MM.1S (cell line): ENCODE measurements at regions not wholly inside any gene's neighbourhood (a gene's known extent, or its start where the extent isn't known, plus 50 kb on each side); places are given as distances from the start of the nearest gene placed in this dataset.

Experiments used
- DNase-seq: peaks from one replicate; pipeline ENCODE4 v3.0.0-alpha.2; 2015
- H2AFZ ChIP-seq: fragments of 300-600 bp; sonication (generic); 2 replicates; pipeline ENCODE4 v1.6.0; 2016; ENCODE audit warnings: antibody characterized with exemption, low read length
- H3F3A ChIP-seq: fragments of 300-600 bp; sonication (generic); 2 replicates; pipeline ENCODE4 v1.6.1; 2016; ENCODE audit warnings: mild to moderate bottlenecking, antibody characterized with exemption, low read length, moderate library complexity, mixed read lengths; ENCODE audit not compliant: insufficient read depth
- H3K27ac ChIP-seq: fragments of 300-600 bp; sonication (generic); 2 replicates; pipeline ENCODE4 v1.5.1; 2016; ENCODE audit warnings: mild to moderate bottlenecking, low read length
- H3K27me3 ChIP-seq: fragments of 300-600 bp; sonication (generic); replicated peaks from 2 replicates; pipeline ENCODE4 v1.6.0; 2016; ENCODE audit warnings: low read length; ENCODE audit not compliant: insufficient read depth
- H3K36me3 ChIP-seq: fragments of 300-600 bp; sonication (generic); replicated peaks from 2 replicates; pipeline ENCODE4 v1.6.1; 2016; ENCODE audit warnings: mild to moderate bottlenecking, low read length, mixed read lengths; ENCODE audit not compliant: insufficient read depth
- H3K4me1 ChIP-seq: fragments of 300-600 bp; sonication (generic); 2 replicates; pipeline ENCODE4 v1.6.1; 2016; ENCODE audit warnings: low read length, mixed read lengths
- H3K4me2 ChIP-seq: fragments of 300-600 bp; sonication (generic); 2 replicates; pipeline ENCODE4 v1.6.0; 2016; ENCODE audit warnings: low read depth, low read length
- H3K4me3 ChIP-seq: fragments of 300-600 bp; sonication (generic); 2 replicates; pipeline ENCODE4 v1.5.1; 2016; ENCODE audit warnings: low read length, mixed read lengths
- H3K79me2 ChIP-seq: fragments of 300-600 bp; sonication (generic); 2 replicates; pipeline ENCODE4 v1.6.1; 2016; ENCODE audit warnings: mixed run types, low read length, mixed read lengths
- H3K9ac ChIP-seq: fragments of 300-600 bp; sonication (generic); 2 replicates; pipeline ENCODE4 v1.6.1; 2016; ENCODE audit warnings: low read length, mixed read lengths
- H3K9me2 ChIP-seq: fragments of 300-600 bp; sonication (generic); replicated peaks from 2 replicates; pipeline ENCODE4 v1.6.1; 2016; ENCODE audit warnings: mild to moderate bottlenecking, low read length, mixed read lengths; ENCODE audit not compliant: insufficient read depth
- H3K9me3 ChIP-seq: fragments of 300-600 bp; sonication (generic); replicated peaks from 2 replicates; pipeline ENCODE4 v1.6.1; 2016; ENCODE audit warnings: mild to moderate bottlenecking, low read length, mixed read lengths; ENCODE audit not compliant: insufficient read depth
- H4K20me1 ChIP-seq: fragments of 300-600 bp; sonication (generic); 2 replicates; pipeline ENCODE4 v1.6.1; 2016; ENCODE audit warnings: mild to moderate bottlenecking, low read length, moderate library complexity, mixed read lengths; ENCODE audit not compliant: insufficient read depth
- CTCF ChIP-seq: fragments of 300-600 bp; sonication (generic); IDR thresholded peaks from 2 replicates; pipeline ENCODE4 v1.5.1; 2016; ENCODE audit warnings: antibody characterized with exemption, low read length, mixed read lengths
- EZH2 ChIP-seq: fragments of 300-600 bp; sonication (generic); optimal IDR thresholded peaks from 2 replicates; pipeline ENCODE3; 2017; ENCODE audit warnings: low read depth, mild to moderate bottlenecking, antibody characterized with exemption, low read length, mixed read lengths
- EZH2phosphoT487 ChIP-seq: fragments of 300-600 bp; sonication (generic); IDR thresholded peaks from 2 replicates; pipeline ENCODE4 v1.6.1; 2018; ENCODE audit warnings: antibody characterized with exemption, low read length

- Histone ChIP-seq H3K4me3 (no peak overlapping the region), H3F3A (no peaks in the 10 kb centered on the region), H3K9ac (no peak overlapping the region), H3K27ac (no peak overlapping the region), H2AFZ (no peak overlapping the region), H3K4me2 (no peak overlapping the region), H3K9me2 (no peaks in the 10 kb centered on the region), H3K9me3 (no peaks in the 10 kb centered on the region), H4K20me1 (no peaks in the 10 kb centered on the region), H3K27me3 (no peaks in the 10 kb centered on the region), H3K4me1 (no peaks in the 10 kb centered on the region), H3K36me3 (no peaks in the 10 kb centered on the region), H3K79me2 (no peaks in the 10 kb centered on the region)
- no peak for DNase-seq
- TF ChIP-seq CTCF (no peak), EZH2 (no peak), EZH2phosphoT487 (no peak)
Measured at GRCh38 chr2:14806613-14807012, 174.1 kb downstream of the LRATD1 start.

- Histone ChIP-seq H3F3A (no peaks in the 10 kb centered on the region), H3K9me2 (no peaks in the 10 kb centered on the region), H3K4me2 (no peak overlapping the region), H3K27me3 (no peaks in the 10 kb centered on the region), H4K20me1 (no peaks in the 10 kb centered on the region), H2AFZ (no peak overlapping the region), H3K79me2 (no peaks in the 10 kb centered on the region), H3K9me3 (no peaks in the 10 kb centered on the region), H3K4me1 (no peaks in the 10 kb centered on the region), H3K9ac (no peak overlapping the region), H3K36me3 (no peaks in the 10 kb centered on the region), H3K4me3 (no peak overlapping the region), H3K27ac (no peak overlapping the region)
- DNase-seq, result no peak
- TF ChIP-seq EZH2phosphoT487, result no peak
- no peak for TF ChIP-seq CTCF
- TF ChIP-seq EZH2, result no peak
Measured at GRCh38 chr2:14815201-14815600, 182.7 kb downstream of the LRATD1 start.

GRCh38 chr2:14816069-14817060 is 183.8 kb downstream of the LRATD1 start:
- Histone ChIP-seq H3K9me3 (no peaks in the 10 kb centered on the region), H3K27ac (no peak overlapping the region), H3K9ac (no peak overlapping the region), H3F3A (no peaks in the 10 kb centered on the region), H4K20me1 (no peaks in the 10 kb centered on the region), H3K9me2 (no peaks in the 10 kb centered on the region), H2AFZ (no peak overlapping the region), H3K36me3 (no peaks in the 10 kb centered on the region), H3K27me3 (no peaks in the 10 kb centered on the region), H3K4me1 (no peaks in the 10 kb centered on the region), H3K4me2 (no peak overlapping the region), H3K79me2 (no peaks in the 10 kb centered on the region), H3K4me3 (no peak overlapping the region)
- DNase-seq, result no peak
- TF ChIP-seq EZH2, result no peak
- no peak for TF ChIP-seq CTCF
- TF ChIP-seq EZH2phosphoT487, result no peak
